Nephron progenitor cell (in vitro differentiated cells): ENCODE measurements at regions not wholly inside any gene's neighbourhood (a gene's known extent, or its start where the extent isn't known, plus 50 kb on each side); places are given as distances from the start of the nearest gene placed in this dataset.

Experiments used
- DNase-seq: peaks from one replicate; pipeline ENCODE4 v3.0.0; 2021
- H3K27ac Mint-ChIP-seq: 2 replicates; pipeline ENCODE4 v1.8.0; 2021; ENCODE audit warnings: mild to moderate bottlenecking, moderate library complexity, mixed read lengths
- H3K27me3 Mint-ChIP-seq: 2 replicates; pipeline ENCODE4 v1.8.0; 2021; ENCODE audit warnings: mild to moderate bottlenecking, low read depth, mixed read lengths; ENCODE audit not compliant: poor library complexity
- H3K36me3 Mint-ChIP-seq: 2 replicates; pipeline ENCODE4 v1.8.0; 2021; ENCODE audit warnings: low read depth, mixed read lengths
- H3K4me1 Mint-ChIP-seq: 2 replicates; pipeline ENCODE4 v1.8.0; 2021; ENCODE audit warnings: mixed read lengths
- H3K4me3 Mint-ChIP-seq: 2 replicates; pipeline ENCODE4 v1.8.0; 2021; ENCODE audit warnings: mild to moderate bottlenecking, moderate library complexity, mixed read lengths
- H3K9me3 Mint-ChIP-seq: 2 replicates; pipeline ENCODE4 v1.8.0; 2021; ENCODE audit warnings: mild to moderate bottlenecking, moderate library complexity, mixed read lengths
- CTCF ChIP-seq: fragments of 200-600 bp; sonication (generic); IDR thresholded peaks from 2 replicates; pipeline ENCODE4 v1.5.0; 2021; ENCODE audit warnings: antibody characterized with exemption

- TF ChIP-seq CTCF: no peak
- H3K9me3 Mint-ChIP-seq: no peaks in the 10 kb centered on the region
- H3K36me3 Mint-ChIP-seq: no peaks in the 10 kb centered on the region
- H3K27me3 Mint-ChIP-seq: peaks cover 25% of the 10 kb centered on the region
- H3K4me3 Mint-ChIP-seq: no peak overlapping the region
- no peak for DNase-seq
- no peak overlapping the region for H3K27ac Mint-ChIP-seq
- peaks cover 5% of the 10 kb centered on the region for H3K4me1 Mint-ChIP-seq
Measured at GRCh38 chr13:29937379-29937778, 87.0 kb upstream of the UBL3 start.

- no peak for DNase-seq
- Mint-ChIP-seq H3K36me3 (no peaks in the 10 kb centered on the region), H3K4me3 (no peak overlapping the region), H3K4me1 (peaks cover 5% of the 10 kb centered on the region), H3K9me3 (no peaks in the 10 kb centered on the region), H3K27ac (no peak overlapping the region), H3K27me3 (peaks cover 25% of the 10 kb centered on the region)
- TF ChIP-seq CTCF: no peak
Measured at GRCh38 chr13:29936956-29937355, 86.5 kb upstream of the UBL3 start.

- DNase-seq: no peak
- no peak overlapping the region for H3K4me3 Mint-ChIP-seq
- no peak overlapping the region for H3K27ac Mint-ChIP-seq
Measured at GRCh38 chr13:29936051-29936813, 85.8 kb upstream of the UBL3 start.

GRCh38 chr13:29935309-29935981 lies 85.0 kb upstream of the UBL3 start:
- Mint-ChIP-seq H3K4me1 (peaks cover 5% of the 10 kb centered on the region), H3K27ac (no peak overlapping the region), H3K4me3 (no peak overlapping the region), H3K27me3 (peaks cover 28% of the 10 kb centered on the region), H3K9me3 (no peaks in the 10 kb centered on the region), H3K36me3 (no peaks in the 10 kb centered on the region)
- DNase-seq: no peak
- no peak for TF ChIP-seq CTCF

More at GRCh38 chr13:29936051-29936813, 85.8 kb upstream of the UBL3 start:
- Mint-ChIP-seq H3K27me3 (peaks cover 25% of the 10 kb centered on the region), H3K4me1 (peaks cover 5% of the 10 kb centered on the region), H3K9me3 (no peaks in the 10 kb centered on the region), H3K36me3 (no peaks in the 10 kb centered on the region)
- TF ChIP-seq CTCF: no peak

- no peak overlapping the region for H3K27ac Mint-ChIP-seq
- no peaks in the 10 kb centered on the region for H3K36me3 Mint-ChIP-seq
- no peaks in the 10 kb centered on the region for H3K9me3 Mint-ChIP-seq
- no peak for DNase-seq
- H3K4me3 Mint-ChIP-seq: no peak overlapping the region
- peaks cover 5% of the 10 kb centered on the region for H3K4me1 Mint-ChIP-seq
- TF ChIP-seq CTCF: no peak
- peaks cover 24% of the 10 kb centered on the region for H3K27me3 Mint-ChIP-seq
Measured at GRCh38 chr13:29934531-29935308, 84.3 kb upstream of the UBL3 start.
